GM19438 (cell line): ENCODE measurements at regions not wholly inside any gene's neighbourhood (a gene's known extent, or its start where the extent isn't known, plus 50 kb on each side); places are given as distances from the start of the nearest gene placed in this dataset.

Experiments used
- ATAC-seq: cut with Tn5 transposase; IDR thresholded peaks from one replicate; pipeline ENCODE4 v1.9.1; 2021; ENCODE audit warnings: low read depth; ENCODE audit not compliant: unreplicated experiment

DNA sequence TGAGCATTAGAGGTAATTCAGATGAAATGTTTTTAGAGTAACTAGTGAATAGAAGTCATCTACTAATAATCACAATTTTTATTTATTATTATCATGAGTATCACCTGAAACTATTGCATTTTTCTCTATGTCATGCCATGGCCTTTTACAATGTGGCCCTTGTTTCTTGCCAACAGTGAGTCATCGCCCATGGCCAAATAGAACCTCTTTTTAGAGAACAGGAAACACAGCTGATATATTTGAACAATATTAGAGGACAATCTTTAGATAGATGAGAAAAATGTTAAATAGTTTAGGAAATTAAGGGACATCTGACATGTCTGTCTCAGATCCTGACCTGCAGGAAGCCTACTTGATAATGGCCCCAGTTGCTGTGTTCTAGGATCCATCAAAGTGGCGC, 1584.4 kb upstream of the GOT2 start:
- no peak for ATAC-seq

DNA sequence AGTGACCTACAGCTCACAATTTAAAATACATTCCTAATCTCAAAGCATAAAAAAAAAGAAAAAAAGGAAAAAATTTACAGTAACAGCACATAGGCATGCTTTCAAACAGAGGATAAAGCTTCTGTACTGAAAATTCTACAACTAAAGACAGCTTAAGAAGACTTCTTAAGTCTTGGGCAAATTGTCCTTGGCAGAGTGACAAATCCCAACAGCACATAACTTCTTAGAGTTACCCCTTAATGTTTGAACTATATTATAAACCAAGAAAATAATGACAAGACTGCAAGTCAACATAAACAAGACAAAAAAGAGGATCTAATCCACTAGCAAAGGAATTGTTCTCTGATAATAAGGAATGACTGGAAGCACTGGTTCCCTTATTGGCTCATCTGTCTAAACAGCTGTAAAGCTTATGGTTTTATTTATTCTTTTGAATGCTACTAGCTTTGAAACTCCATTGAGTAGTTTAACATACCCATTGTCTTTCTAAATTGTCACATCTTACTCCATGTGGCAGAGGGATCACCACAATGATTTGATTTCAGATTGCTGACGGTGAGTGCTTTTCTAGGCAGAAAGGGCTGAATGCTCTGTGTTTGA, 1576.8 kb upstream of the GOT2 start:
- no peak for ATAC-seq

DNA sequence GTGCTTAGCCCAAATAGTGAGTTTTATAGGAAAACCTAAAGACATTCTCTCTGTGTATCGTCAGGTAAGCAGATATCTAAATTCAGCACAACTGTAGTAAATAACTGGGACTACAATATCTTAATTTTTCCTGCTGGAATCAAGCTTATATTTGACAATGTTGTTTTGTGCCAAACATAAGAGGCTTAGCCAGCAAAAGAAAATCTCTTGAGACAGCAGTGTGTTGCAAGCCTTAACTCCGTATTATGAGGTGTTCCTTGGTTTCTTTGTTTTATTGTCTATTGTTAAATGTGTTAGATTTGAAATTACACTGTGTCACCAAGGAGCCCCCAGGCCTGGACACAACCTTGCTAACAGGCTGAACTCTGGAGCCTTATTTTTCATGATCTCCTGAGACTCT, 1570.6 kb upstream of the GOT2 start:
- no peak for ATAC-seq

DNA sequence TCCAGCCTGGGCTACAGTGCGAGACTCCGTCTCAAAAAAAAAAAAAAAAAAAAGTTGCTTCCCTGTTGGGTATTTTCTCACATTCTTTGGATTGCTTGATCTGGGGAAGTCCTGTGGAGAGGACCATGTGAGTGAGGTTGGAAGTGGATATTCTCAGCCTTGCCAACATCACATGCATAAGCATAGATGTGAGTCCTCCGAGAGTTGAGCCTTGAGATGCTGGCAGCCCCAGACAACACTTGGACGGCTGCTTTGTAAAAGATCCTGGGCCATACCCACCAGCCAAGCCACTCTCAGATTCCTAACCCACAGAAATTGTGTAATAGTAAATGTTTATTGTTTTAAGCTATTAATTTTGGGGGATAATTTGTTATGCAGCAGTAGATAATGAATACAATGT, 1570.0 kb upstream of the GOT2 start:
- ATAC-seq = no peak

DNA sequence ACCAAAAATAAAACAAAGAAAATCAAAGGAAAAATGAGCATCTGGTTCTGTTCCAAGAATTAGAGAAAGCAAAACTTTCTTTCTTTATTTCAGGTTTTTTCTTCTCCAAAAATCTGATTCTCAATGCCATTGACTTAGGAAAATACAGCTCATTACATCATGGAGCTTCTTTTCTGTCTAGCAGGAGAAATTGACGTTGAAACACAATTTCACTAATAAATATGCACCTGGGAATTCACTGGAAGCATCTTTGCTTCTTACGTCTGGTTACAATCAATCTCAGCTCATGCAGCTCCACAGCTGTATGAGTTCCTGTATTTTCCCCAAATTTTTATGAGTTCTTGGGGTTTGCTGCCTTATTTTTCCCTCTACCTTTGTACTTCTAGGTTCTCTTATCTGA, 1568.6 kb upstream of the GOT2 start:
- no peak for ATAC-seq

DNA sequence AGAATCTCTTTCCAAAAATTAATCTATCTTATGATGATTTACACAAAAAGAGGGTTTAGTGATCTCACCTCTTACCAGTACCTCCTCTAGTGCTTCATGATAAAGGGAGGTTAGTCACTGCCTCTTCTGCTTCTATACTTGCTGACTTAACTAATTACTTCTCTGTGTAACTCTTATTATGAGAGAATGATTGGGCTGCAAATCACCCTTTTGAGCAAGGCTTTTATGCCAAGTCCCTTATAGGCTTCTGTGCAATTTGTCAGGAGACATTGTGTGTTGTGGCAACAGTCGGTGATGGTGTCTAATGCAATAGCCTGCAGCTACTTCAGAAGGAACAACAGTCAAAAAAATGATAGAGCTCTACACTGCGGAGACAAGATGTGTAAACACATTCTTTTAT, 1568.1 kb upstream of the GOT2 start:
- no peak for ATAC-seq

DNA sequence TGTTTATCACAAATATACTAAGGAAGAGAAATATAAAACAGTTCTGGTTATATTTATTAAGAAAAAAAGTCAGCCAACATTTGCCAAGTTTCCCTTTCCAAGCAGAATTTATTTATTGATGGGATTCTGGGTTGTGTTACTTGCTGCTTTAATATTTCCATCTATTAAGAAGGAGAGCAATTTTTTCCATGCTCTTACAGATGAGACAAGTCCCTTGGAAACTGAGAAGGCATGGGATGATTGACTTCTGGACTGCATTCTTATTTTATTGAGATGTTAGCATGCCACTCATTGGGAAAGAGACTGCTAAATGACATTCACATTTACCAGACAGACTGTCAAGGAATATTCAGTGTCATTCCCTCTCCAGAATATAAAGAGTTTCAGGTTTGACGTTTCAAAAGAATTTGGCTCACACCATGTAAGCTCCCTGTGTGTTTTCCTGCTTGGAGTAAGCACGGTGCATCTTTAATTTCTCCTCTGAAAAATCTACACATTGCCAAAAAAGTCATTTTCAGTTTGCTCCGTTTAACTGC, 1565.2 kb upstream of the GOT2 start:
- ATAC-seq = no peak

DNA sequence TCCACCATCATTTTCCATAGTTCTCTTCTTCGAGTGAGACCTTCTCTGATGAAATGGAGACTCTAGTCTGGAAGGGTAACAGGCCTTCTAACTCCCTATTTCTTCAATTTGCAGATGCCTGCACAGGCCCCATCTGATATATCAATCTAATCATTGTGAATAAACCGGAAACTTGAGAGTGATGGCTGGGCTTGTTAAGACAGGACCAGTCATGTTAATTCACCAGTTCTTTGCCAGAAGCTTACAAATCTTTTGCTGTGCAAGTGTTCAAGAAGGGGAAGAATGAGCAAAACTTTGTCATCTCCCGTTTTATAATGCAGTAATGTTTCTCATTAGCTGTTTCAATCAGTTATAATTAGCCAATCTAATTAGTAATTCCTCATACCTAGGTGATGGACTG, 1561.3 kb upstream of the GOT2 start:
- ATAC-seq = no peak

DNA sequence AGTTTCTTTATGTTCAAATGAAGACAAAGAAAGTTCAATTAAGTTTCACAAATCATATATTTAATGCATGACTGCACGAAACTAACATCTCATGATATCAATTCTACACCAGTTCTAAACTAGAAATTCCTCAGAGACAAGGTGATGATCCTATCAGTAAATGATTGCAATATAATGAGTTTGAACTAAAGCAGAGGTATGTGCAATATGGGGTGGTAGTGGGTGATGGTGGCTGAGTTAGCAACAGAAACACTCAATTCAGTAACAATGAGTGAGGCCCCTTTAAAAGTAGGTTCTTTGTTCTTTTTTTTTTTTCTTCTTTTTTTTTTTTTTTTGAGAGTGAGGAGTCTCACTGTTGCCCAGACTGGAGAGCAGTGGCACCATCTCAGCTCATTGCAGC, 1551.7 kb upstream of the GOT2 start:
- ATAC-seq = no peak

DNA sequence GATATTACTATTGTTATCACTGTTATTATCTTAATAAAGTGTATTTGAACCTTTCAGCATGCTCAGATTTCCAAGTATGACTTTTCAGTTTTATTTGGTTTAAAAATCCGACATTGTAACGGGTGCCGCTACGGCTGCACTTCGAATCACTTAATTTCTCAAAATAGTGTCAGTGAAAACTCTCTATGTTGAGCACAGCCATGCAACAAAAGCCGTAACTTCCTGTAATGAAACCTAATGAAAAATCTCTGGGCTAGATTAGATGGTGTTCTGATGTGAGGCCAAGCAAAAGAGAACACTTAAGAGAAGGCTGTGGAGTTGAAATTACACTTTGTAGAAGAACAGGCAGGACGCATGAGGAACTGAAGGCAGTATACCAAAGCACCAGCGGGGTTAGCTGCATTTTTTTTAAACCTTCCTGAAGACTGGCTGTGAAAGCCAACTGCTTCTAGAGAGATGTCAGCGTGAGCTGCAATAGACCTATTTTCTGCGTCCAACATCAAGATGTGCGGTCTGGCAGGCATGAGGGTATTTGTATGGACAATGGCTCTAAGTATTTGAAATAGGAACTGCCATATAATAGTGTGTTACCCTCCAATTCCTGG, 1545.0 kb upstream of the GOT2 start:
- no peak for ATAC-seq

DNA sequence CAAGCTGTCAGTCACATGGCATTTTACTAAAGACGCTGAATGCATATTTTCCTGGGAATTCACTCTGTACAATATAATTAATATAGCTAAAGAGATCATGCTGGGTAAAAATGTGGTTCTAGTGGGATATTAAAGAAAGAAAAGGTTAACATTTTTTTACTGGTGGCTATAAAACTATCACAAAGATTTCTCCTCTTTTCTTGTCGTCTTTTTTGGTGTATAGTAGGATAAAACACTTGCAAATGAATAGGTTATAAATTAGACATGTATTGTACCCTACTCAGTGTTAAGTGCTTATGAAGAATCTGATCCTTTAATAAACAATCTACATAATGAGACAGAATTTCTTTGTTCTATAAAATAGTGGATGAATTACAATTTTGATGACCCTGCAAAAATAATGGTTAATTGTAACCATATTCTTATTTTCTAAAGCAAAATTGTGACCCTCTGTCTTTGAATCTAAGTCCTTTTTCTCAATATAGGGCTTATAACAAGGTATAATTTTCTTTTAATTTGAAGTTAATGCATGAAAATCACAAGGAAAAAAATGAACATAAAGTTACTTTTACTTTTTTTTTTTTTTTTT, 1540.4 kb upstream of the GOT2 start:
- no peak for ATAC-seq

DNA sequence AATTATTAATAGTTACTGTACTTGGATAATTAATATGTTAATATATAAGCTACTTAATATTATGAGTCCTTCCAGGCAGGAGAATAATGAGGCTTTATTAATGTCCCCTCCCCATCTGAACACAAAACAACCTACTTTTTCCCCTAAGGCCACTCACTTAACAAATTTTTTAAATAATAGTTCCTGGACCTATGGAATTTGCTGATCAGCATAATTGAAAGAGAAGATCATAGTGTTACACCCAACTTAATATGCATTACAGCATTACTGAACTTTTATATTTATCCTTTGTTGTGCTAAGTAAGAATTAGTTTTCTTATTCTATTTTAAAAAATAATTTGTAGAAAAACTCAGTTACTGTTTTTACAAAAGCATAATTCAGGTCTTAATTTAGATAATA, 1537.7 kb upstream of the GOT2 start:
- ATAC-seq = no peak

DNA sequence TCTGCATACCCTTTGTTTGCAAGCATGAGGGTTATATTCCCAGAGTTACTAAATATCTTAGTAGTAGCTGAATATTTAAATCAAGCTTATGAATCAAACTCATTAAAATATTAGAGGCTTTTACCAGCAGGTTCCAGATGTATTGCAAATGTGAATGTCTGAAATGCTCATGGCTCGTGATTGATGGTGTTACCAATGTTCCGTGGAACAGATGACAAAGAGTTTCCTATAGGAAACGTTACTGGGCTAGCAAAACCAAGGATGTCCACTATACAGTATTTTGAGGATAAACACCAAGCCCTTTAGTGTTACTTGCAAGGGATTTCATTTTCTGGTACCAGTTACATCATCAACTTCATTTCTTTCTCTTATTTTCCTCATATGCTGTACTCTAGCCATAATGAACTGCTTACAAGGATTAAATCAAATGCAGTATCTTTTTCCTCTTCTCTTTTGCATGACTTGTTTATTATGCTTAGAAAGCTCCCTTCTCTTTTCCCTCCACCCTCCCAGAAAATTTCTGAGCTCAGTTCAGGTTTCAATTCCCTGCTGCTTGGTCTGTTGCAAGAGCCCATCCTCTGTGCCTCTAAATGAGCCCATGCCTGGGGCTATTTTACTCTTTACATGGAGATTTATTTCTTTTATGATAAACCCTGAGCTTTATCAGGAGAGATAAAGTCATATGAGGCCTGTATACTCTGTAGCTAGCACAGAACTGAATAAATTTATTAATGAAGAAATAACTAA, 1537.1 kb upstream of the GOT2 start:
- no peak for ATAC-seq

DNA sequence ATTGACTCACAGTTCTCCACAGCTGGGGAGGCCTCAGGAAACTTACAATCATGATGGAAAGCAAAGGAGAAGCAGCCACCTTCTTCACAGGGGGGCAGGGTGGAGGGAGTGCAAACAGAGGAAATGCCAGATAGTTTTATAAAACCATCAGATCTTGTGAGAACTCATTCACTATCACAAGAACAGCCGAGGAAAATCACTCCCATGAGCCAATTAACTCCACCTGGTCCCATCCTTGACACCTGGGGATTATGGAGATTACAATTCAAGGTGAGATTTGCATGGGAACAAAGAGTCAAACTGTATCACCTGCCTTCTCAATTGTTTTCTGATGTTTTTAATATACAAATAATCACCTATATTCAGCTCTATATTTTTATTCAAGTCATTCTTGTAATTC, 1527.3 kb upstream of the GOT2 start:
- no peak for ATAC-seq

DNA sequence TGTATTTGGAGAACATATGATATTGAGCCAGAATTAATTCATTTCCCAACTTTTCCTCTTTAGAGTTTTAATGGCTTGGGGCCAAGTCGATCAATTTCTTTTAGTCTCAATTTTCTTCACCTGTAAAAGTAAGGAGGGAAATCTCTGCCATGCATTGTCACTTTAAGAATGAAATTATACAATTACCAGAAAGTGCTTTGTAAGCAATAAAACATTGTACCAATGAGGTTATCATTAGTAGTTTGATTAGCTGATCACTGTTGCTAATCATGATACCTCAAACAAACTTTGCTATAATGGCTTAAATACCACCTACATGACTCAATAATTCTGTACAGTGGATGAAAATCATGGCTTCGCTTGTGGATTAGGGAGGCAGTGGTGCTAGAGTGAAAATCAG, 1525.8 kb upstream of the GOT2 start:
- ATAC-seq = no peak

DNA sequence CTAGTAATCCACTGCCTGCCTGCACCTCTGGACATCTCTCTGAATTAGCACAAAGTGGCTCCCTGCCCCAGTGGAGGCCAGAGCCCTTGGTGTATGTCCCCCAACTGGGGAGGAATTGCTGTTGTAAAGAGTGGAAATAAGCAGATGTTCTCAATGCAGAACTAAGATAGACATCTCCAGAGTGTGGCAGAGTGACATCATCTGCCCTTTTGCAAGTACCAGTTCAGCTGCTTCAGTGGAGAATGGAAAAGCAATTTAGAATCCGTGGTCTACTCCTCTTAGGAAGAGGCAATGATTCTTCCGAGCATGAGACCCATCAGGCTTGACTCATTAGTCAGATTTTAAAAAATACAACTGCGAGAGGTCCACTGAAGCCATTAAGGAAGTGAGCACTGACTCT, 1512.0 kb upstream of the GOT2 start:
- ATAC-seq = no peak

DNA sequence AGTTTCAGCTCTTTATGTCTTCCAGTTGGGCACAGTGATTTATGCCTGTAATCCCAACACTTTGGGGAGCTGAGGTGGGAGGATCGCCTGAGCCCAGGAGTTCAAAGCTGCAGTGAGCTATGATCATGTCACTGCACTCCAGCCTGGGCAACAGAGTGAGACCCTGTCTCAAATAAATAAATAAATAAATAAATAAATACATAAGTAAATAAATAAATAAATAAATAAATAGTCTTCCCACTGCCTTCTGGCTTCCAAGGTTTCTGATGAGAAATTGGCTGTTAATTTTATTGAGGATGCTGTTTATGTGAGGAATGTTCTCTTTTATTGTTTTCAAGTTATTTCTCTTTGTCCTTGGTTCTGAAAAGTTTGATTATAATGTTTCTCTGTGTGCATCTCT, 1507.6 kb upstream of the GOT2 start:
- ATAC-seq = no peak

DNA sequence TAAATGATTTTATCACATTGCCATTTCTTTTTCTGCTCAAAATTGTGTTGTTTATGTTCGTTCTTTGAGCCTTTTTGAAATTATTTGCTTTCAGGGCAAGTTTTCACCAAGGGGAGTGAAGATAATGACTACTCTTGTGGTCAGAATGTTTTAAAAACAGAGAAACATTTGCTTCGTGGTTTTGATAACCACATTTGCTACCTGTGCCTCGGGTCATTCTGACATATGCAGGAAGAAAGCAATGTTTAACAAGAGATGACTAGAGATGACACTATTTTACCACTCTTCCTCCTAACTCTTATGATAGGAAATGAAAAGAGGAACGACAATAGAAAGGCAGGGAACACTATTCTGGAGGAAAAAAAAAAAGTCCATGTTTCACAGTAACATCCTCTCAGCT, 1496.5 kb upstream of the GOT2 start:
- ATAC-seq = no peak

DNA sequence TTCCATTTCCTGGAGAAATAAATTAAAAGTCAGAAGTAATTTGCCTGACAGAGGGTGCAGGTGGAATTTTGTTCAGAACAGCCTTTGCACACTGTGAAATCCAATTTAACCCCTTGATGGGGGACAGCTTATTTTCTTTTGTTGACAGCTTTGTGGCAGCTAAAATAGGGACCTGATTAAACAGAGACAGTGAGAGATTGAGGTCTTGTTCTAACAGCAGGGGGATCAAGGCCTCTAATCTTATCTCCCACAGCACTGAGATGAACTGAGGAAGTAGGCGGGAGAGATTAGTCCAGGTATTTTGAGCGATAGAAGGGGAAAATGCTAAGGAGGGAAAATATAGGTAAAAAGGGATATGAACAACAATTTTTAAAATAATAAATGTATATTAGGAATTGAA, 1491.4 kb upstream of the GOT2 start:
- ATAC-seq = no peak

DNA sequence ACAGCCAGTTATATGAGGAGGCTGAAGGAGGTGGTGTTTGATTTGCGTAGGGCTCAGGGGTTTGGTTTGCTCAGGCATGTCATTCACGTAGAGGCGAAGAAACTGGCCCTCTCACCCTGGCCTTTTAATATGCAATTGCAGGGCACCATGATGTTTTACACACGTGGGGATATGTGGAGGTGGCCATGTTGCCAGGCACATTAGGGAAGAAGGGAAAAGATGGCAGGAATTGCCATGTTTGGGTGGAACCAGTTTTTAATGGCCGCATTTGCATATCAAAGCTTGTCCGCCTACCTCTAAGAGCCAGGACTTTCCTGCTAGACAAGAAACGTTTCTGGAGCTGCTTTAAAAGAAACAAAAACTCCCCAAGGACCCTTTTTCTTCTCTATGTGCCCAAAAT, 1483.7 kb upstream of the GOT2 start:
- no peak for ATAC-seq

DNA sequence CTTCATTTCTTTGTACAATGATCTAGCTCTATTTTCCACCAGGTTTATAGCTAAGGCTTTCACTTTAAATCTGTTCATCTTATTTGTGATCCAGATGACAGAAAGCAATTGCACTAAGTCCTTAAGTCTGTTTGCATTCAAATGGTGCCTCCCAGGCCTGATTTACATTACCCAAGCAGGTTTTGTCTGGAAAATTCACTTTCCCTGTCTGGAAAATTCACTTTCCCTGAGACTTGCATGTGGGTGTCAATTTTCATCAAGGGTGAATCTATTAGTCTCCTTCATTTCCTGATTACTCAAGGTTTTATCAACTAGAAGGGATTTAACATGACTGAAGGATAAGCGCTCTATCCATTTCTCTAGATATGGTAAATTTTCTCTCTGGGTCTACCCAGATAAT, 1480.2 kb upstream of the GOT2 start:
- ATAC-seq = no peak

DNA sequence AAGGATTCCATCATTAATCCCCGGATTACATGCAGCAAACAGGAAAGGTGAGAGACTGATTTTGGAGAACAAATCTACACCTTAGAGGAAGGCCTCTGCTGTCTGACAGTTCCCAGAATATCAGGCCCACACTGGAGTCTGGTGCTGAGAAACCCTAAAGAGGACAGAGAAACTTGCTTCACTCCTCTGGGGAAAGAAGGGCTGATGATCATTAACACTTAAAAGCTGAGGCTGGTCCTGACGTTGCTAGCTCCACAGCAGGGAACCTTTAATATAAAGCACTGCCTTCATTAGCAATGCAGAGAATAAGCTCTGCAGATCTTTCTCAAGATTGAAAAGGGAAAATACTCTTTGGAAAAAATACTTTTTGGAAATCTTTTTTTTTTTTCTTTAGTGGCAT, 1472.4 kb upstream of the GOT2 start:
- no peak for ATAC-seq
